C4-2B (cell line): ENCODE measurements at regions not wholly inside any gene's neighbourhood (a gene's known extent, or its start where the extent isn't known, plus 50 kb on each side); places are given as distances from the start of the nearest gene placed in this dataset.

ENCODE experiments used
- CTCF ChIP-seq: fragments of 450-650 bp; conservative IDR thresholded peaks from 2 replicates; pipeline ENCODE4 v1.5.1; 2017; ENCODE audit warnings: mild to moderate bottlenecking
- ZFX ChIP-seq: fragments of 450-650 bp; IDR thresholded peaks from 2 replicates; pipeline ENCODE4 v1.6.1; 2017

- TF ChIP-seq CTCF (no peak), ZFX (no peak)
These were observed 164.0 kb downstream of the RDH14 start for GRCh38 chr2:18396329-18397010.
